Smooth muscle cell (in vitro differentiated cells): ENCODE measurements at regions not wholly inside any gene's neighbourhood (a gene's known extent, or its start where the extent isn't known, plus 50 kb on each side); places are given as distances from the start of the nearest gene placed in this dataset.

Source experiments
- DNase-seq: peaks from one replicate; lab custom pipeline; 2025; ENCODE audit not compliant: unreplicated experiment; lab: John Stamatoyannopoulos, UW
- H2AFZ ChIP-seq: fragments of 200-600 bp; sonication (generic); 2 replicates; pipeline ENCODE4 v1.6.0; 2016; ENCODE audit warnings: antibody characterized with exemption, low read depth, mild to moderate bottlenecking
- H3F3A ChIP-seq: fragments of 200-600 bp; sonication (generic); 2 replicates; pipeline ENCODE4 v1.6.0; 2017; ENCODE audit warnings: antibody characterized with exemption, low read depth
- H3K27ac ChIP-seq: fragments of 200-600 bp; sonication (generic); 2 replicates; pipeline ENCODE4 v1.5.1; 2016; ENCODE audit warnings: low read depth, mild to moderate bottlenecking
- H3K27me3 ChIP-seq: fragments of 200-600 bp; sonication (generic); 2 replicates; pipeline ENCODE4 v1.6.1; 2016; ENCODE audit warnings: low read depth, mild to moderate bottlenecking
- H3K36me3 ChIP-seq: fragments of 200-600 bp; sonication (generic); 2 replicates; pipeline ENCODE4 v1.5.1; 2016; ENCODE audit warnings: low read depth
- H3K4me1 ChIP-seq: fragments of 200-600 bp; sonication (generic); 2 replicates; pipeline ENCODE4 v1.5.1; 2016; ENCODE audit warnings: low read depth
- H3K4me2 ChIP-seq: fragments of 200-600 bp; sonication (generic); 2 replicates; pipeline ENCODE4 v1.6.0; 2016; ENCODE audit warnings: mild to moderate bottlenecking
- H3K4me3 ChIP-seq: fragments of 200-600 bp; sonication (generic); 2 replicates; pipeline ENCODE4 v1.5.1; 2016; ENCODE audit warnings: mild to moderate bottlenecking
- H3K79me2 ChIP-seq: fragments of 200-600 bp; sonication (generic); 2 replicates; pipeline ENCODE4 v1.6.0; 2016; ENCODE audit warnings: low read depth, mild to moderate bottlenecking
- H3K9ac ChIP-seq: fragments of 200-600 bp; sonication (generic); 2 replicates; pipeline ENCODE4 v1.6.0; 2016; ENCODE audit warnings: low read depth
- H3K9me3 ChIP-seq: fragments of 200-600 bp; sonication (generic); replicated peaks from 2 replicates; pipeline ENCODE4 v1.5.1; 2016; ENCODE audit warnings: low read depth
- H4K20me1 ChIP-seq: fragments of 200-600 bp; sonication (generic); 2 replicates; pipeline ENCODE4 v1.6.0; 2016; ENCODE audit warnings: low read depth
- WGBS: methylation state at CpG from one replicate; pipeline ENCODE4 v1.1.7; 2016; ENCODE audit warnings: low lambda C conversion rate; 5-methylcytosine and 5-hydroxymethylcytosine counted together
- TF ChIP-seq, protein P1 (sequence below): fragments of 200-600 bp; sonication (generic); IDR thresholded peaks from 2 replicates; pipeline ENCODE4 v1.5.1; 2017; ENCODE audit warnings: borderline replicate concordance, mild to moderate bottlenecking, antibody characterized with exemption; ENCODE audit not compliant: insufficient read depth, poor library complexity, severe bottlenecking

DNA sequence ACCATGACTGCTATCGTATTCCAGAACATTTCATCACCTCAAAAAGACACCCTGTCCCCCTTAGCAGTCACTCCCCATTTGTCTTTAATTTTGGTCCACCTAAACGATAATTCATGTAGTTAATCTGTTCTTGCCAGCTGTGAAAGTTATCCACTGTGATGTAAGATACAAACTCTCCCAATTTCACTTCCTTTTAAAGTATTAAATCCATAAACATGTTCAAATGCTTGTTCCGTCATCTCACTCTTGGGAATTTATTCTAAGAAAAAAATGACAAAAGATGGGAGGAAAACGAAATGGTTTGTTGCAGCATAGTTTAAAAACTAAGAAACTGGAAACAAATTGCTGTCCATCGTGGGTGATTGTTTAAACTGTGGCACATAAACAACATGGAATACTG is 53.7 kb upstream of the IRF2 start:
- Histone ChIP-seq H3K27ac (no peak overlapping the region), H3F3A (no peaks in the 10 kb centered on the region), H3K36me3 (no peaks in the 10 kb centered on the region), H2AFZ (no peak overlapping the region), H3K9me3 (peaks cover 4% of the 10 kb centered on the region), H3K4me1 (no peaks in the 10 kb centered on the region), H4K20me1 (no peaks in the 10 kb centered on the region), H3K9ac (no peak overlapping the region), H3K4me2 (no peak overlapping the region), H3K79me2 (no peaks in the 10 kb centered on the region), H3K4me3 (no peak overlapping the region), H3K27me3 (no peaks in the 10 kb centered on the region)
- 94% methylated on average over 5 of the region's 5 CpGs for WGBS
- TF ChIP-seq, protein P1, sequence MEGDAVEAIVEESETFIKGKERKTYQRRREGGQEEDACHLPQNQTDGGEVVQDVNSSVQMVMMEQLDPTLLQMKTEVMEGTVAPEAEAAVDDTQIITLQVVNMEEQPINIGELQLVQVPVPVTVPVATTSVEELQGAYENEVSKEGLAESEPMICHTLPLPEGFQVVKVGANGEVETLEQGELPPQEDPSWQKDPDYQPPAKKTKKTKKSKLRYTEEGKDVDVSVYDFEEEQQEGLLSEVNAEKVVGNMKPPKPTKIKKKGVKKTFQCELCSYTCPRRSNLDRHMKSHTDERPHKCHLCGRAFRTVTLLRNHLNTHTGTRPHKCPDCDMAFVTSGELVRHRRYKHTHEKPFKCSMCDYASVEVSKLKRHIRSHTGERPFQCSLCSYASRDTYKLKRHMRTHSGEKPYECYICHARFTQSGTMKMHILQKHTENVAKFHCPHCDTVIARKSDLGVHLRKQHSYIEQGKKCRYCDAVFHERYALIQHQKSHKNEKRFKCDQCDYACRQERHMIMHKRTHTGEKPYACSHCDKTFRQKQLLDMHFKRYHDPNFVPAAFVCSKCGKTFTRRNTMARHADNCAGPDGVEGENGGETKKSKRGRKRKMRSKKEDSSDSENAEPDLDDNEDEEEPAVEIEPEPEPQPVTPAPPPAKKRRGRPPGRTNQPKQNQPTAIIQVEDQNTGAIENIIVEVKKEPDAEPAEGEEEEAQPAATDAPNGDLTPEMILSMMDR = no peak
- DNase-seq = no peak

DNA sequence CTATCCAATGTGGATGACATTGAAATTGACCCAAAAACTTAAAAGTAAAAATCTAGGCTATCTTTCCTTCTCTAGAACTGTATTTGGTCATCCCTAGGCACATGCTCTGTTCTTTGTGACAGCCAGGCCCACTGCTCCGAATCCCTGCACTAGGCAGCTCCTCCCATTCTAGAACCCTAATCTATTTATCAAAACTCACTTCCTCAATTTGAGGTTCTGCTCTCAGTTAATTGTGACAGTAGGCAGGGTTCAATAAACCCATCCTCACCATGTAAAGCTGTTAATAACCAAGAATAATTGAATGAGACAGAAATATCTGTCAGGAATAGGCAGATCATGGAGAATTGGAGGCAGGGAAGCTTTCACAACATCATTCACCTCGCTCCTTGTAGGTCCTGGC is 51.9 kb upstream of the IRF2 start:
- Histone ChIP-seq H3K79me2 (no peaks in the 10 kb centered on the region), H3K36me3 (no peaks in the 10 kb centered on the region), H3F3A (no peaks in the 10 kb centered on the region), H3K9ac (no peak overlapping the region), H3K27me3 (no peaks in the 10 kb centered on the region), H2AFZ (no peak overlapping the region), H3K27ac (no peak overlapping the region), H3K4me3 (no peak overlapping the region), H3K4me2 (no peak overlapping the region), H3K9me3 (peaks cover 4% of the 10 kb centered on the region), H4K20me1 (no peaks in the 10 kb centered on the region), H3K4me1 (no peaks in the 10 kb centered on the region)
- DNase-seq = no peak
- TF ChIP-seq, protein P1 = no peak
- WGBS = 87% methylated on average over 2 of the region's 2 CpGs
